Stimulated activated CD4-positive, alpha-beta T cell treated with anti-CD3 and anti-CD28 coated beads, Interleukin-12 subunit alpha, Interleukin-12 subunit beta, amount 100 ng/mL, for 48 hours (primary cell): ENCODE measurements at regions not wholly inside any gene's neighbourhood (a gene's known extent, or its start where the extent isn't known, plus 50 kb on each side); places are given as distances from the start of the nearest gene placed in this dataset.
"Not testable (repeated sequence)": the region's sequence is repeated elsewhere in the genome, so short reads cannot be mapped to it uniquely, and the experiment has no call there.

Source experiments
- DNase-seq, 3 donors: peaks; one replicate each; pipeline ENCODE4 v3.0.0-alpha.2; 2020; ENCODE audit warnings: low read depth in 2 of 3, low spot score in 1 of 3

- no peak for DNase-seq
These were observed 771.1 kb upstream of the ADGRL4 start for GRCh38 chr1:79777481-79778219.

- no peak for DNase-seq
These were observed 768.9 kb upstream of the ADGRL4 start for GRCh38 chr1:79775402-79775801.

GRCh38 chr1:79773385-79773784 is 766.9 kb upstream of the ADGRL4 start:
- DNase-seq: no peak

GRCh38 chr1:79762461-79762860 is 755.9 kb upstream of the ADGRL4 start:
- no peak for DNase-seq

GRCh38 chr1:79760531-79760930 is 754.0 kb upstream of the ADGRL4 start:
- DNase-seq: no peak

- no peak for DNase-seq
These were observed 743.1 kb upstream of the ADGRL4 start for GRCh38 chr1:79749607-79750006.

- no peak for DNase-seq
These were observed 739.4 kb upstream of the ADGRL4 start for GRCh38 chr1:79745929-79746328.

- no peak for DNase-seq
These were observed 738.2 kb upstream of the ADGRL4 start for GRCh38 chr1:79744746-79745145.

GRCh38 chr1:79741720-79742421 is 735.3 kb upstream of the ADGRL4 start:
- DNase-seq: no peak

GRCh38 chr1:79738101-79738500 is 731.6 kb upstream of the ADGRL4 start:
- DNase-seq: no peak

- DNase-seq: no peak
These were observed 730.7 kb upstream of the ADGRL4 start for GRCh38 chr1:79737193-79737592.

GRCh38 chr1:79732950-79733349 is 726.4 kb upstream of the ADGRL4 start:
- no peak for DNase-seq

GRCh38 chr1:79726911-79727310 is 720.4 kb upstream of the ADGRL4 start:
- no peak for DNase-seq

- no peak for DNase-seq
These were observed 719.8 kb upstream of the ADGRL4 start for GRCh38 chr1:79726321-79726720.

- DNase-seq: no peak
These were observed 709.9 kb upstream of the ADGRL4 start for GRCh38 chr1:79716447-79716846.

GRCh38 chr1:79714664-79715063 is 708.1 kb upstream of the ADGRL4 start:
- no peak for DNase-seq

GRCh38 chr1:79711001-79711431 is 704.5 kb upstream of the ADGRL4 start:
- no peak for DNase-seq

- DNase-seq: no peak
These were observed 702.2 kb upstream of the ADGRL4 start for GRCh38 chr1:79708646-79709265.

- no peak for DNase-seq
These were observed 698.7 kb upstream of the ADGRL4 start for GRCh38 chr1:79705218-79705617.

- no peak for DNase-seq
These were observed 697.5 kb upstream of the ADGRL4 start for GRCh38 chr1:79704067-79704466.

- not testable (repeated sequence) for DNase-seq
These were observed 695.9 kb upstream of the ADGRL4 start for GRCh38 chr1:79702336-79702999.

- no peak for DNase-seq
These were observed 688.6 kb upstream of the ADGRL4 start for GRCh38 chr1:79695138-79695537.
